Parathyroid adenoma (tissue), 2 donors: ENCODE measurements at regions not wholly inside any gene's neighbourhood (a gene's known extent, or its start where the extent isn't known, plus 50 kb on each side); places are given as distances from the start of the nearest gene placed in this dataset.

ENCODE experiments used
- H2AFZ ChIP-seq: fragments of 300-600 bp; sonication (generic); one replicate; pipeline ENCODE4 v1.7.0; 2017; ENCODE audit warnings: antibody characterized with exemption, mild to moderate bottlenecking
- H3K27ac ChIP-seq: fragments of 300-600 bp; sonication (generic); one replicate; pipeline ENCODE4 v1.7.0; 2017
- H3K27me3 ChIP-seq: fragments of 300-600 bp; sonication (generic); one replicate; pipeline ENCODE4 v1.7.0; 2017; ENCODE audit warnings: low read length; ENCODE audit not compliant: control insufficient read depth, insufficient read depth
- H3K36me3 ChIP-seq: fragments of 300-600 bp; sonication (generic); one replicate; pipeline ENCODE4 v1.7.0; 2017; ENCODE audit warnings: low read length; ENCODE audit not compliant: control insufficient read depth, insufficient read depth
- H3K4me1 ChIP-seq: fragments of 300-600 bp; sonication (generic); one replicate; pipeline ENCODE4 v1.7.0; 2017; ENCODE audit warnings: control low read depth
- H3K4me2 ChIP-seq: fragments of 300-600 bp; sonication (generic); one replicate; pipeline ENCODE4 v1.7.0; 2017; ENCODE audit warnings: low read length
- H3K4me3 ChIP-seq: fragments of 300-600 bp; sonication (generic); one replicate; pipeline ENCODE4 v1.7.0; 2017; ENCODE audit warnings: low read depth, low read length
- H3K79me2 ChIP-seq: fragments of 300-600 bp; sonication (generic); one replicate; pipeline ENCODE4 v1.7.0; 2017; ENCODE audit warnings: control low read depth
- H3K9ac ChIP-seq: fragments of 300-600 bp; sonication (generic); one replicate; pipeline ENCODE4 v1.7.0; 2017; ENCODE audit warnings: mild to moderate bottlenecking
- H3K9me3 ChIP-seq: fragments of 300-600 bp; sonication (generic); one replicate; pipeline ENCODE4 v1.7.0; 2017; ENCODE audit warnings: low read length; ENCODE audit not compliant: control insufficient read depth
- TF ChIP-seq, protein P1 (sequence below): fragments of 300-600 bp; sonication (generic); IDR thresholded peaks from one replicate; pipeline ENCODE4 v1.7.0; 2017; ENCODE audit warnings: antibody characterized with exemption, mild to moderate bottlenecking
- donor health status: primary hyperparathyroidism.

DNA sequence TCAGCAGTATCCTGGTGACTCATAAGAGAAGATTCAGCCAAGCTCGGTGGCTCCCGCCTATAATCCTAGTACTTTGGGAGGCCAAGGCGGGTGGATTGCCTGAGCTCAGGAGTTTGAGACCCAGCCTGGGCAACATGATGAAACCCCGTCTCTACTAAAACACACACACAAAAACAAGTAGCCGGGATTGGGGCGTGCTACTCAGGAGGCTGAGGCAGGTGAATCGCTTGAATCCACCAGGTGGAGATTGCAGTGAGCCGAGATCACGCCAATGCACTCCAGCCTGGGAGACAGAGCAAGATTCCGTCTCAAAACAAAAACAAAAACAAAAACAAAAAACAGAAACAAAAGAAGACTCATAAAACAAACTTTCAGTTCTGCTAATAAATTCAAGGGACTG is 551.1 kb upstream of the POT1 start:
- H3K4me3 ChIP-seq = no peak overlapping the region
- no peaks in the 10 kb centered on the region for H3K36me3 ChIP-seq
- H2AFZ ChIP-seq = no peak overlapping the region
- no peak overlapping the region for H3K4me2 ChIP-seq
- H3K4me1 ChIP-seq = no peaks in the 10 kb centered on the region
- H3K79me2 ChIP-seq = no peaks in the 10 kb centered on the region
- no peaks in the 10 kb centered on the region for H3K27me3 ChIP-seq
- TF ChIP-seq, protein P1, sequence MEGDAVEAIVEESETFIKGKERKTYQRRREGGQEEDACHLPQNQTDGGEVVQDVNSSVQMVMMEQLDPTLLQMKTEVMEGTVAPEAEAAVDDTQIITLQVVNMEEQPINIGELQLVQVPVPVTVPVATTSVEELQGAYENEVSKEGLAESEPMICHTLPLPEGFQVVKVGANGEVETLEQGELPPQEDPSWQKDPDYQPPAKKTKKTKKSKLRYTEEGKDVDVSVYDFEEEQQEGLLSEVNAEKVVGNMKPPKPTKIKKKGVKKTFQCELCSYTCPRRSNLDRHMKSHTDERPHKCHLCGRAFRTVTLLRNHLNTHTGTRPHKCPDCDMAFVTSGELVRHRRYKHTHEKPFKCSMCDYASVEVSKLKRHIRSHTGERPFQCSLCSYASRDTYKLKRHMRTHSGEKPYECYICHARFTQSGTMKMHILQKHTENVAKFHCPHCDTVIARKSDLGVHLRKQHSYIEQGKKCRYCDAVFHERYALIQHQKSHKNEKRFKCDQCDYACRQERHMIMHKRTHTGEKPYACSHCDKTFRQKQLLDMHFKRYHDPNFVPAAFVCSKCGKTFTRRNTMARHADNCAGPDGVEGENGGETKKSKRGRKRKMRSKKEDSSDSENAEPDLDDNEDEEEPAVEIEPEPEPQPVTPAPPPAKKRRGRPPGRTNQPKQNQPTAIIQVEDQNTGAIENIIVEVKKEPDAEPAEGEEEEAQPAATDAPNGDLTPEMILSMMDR = no peak
- no peak overlapping the region for H3K9ac ChIP-seq
- no peaks in the 10 kb centered on the region for H3K9me3 ChIP-seq
- no peak overlapping the region for H3K27ac ChIP-seq

DNA sequence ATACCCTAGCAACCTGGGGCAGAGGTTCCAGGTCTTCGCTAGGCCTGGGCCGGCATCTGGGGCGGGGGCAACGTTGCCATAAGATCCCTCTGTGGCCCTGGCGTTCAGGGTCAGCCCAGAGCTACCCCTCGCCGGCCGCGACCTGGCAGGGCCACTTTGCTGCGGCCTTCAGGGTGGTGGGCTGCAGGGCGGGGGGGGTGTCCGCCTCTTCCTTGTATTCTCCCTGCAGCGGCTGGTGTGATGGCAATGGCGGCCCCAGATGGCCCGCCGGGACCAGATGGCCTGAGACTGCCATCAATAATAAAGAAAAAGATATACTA is 539.2 kb upstream of the POT1 start:
- Histone ChIP-seq H3K27ac (no peak overlapping the region), H3K9ac (no peak overlapping the region), H3K36me3 (no peaks in the 10 kb centered on the region), H2AFZ (no peak overlapping the region), H3K79me2 (no peaks in the 10 kb centered on the region), H3K4me2 (no peak overlapping the region), H3K4me3 (no peak overlapping the region), H3K27me3 (no peaks in the 10 kb centered on the region), H3K9me3 (no peaks in the 10 kb centered on the region), H3K4me1 (no peaks in the 10 kb centered on the region)
- TF ChIP-seq, protein P1 = no peak

DNA sequence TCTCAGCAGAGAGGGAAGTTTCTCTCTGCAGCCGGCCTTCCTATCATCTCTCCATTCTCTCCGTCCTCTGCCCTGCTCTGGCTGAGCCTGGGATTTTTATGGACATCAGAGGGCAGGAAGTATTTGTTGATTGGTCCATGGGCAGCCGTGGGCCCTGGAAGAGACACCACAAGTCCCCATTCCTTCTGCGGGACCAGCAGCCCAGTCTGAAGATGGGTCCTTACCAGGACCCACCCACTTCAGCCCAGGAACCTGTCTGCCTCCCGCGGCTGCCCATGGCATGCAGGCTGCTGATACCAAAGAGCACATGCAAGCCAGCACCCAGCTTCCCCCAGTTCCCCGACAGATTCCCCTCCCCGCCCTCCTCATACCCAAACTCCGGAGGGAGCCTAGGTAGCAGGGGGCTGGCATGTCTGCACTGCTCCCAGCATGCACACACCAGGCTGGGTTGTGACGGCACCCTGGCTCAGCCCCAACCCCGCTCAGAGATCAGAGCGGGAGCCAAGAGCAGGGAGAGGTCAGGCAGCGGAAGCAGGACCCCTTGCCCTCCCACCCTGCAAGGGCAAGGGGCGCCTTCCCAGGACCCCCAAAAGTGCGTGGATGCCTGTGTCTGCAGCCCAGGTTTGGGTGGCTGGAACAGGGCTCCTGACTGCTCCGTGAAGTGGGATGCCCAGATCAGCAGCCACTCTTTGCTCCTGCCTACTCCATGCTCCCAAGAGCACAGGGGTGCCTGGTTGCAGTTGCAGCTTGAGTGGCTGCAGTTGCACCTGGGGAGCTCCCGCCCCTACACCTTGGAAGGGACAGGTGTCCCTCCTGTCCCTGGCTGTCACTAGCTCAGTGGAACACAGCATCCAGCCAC is 538.6 kb upstream of the POT1 start:
- TF ChIP-seq, protein P1 = no peak
- Histone ChIP-seq H3K4me3 (no peak overlapping the region), H3K27me3 (no peaks in the 10 kb centered on the region), H3K9ac (no peak overlapping the region), H3K4me2 (no peak overlapping the region), H3K36me3 (no peaks in the 10 kb centered on the region), H3K27ac (no peak overlapping the region), H2AFZ (no peak overlapping the region), H3K79me2 (no peaks in the 10 kb centered on the region), H3K9me3 (no peaks in the 10 kb centered on the region), H3K4me1 (no peaks in the 10 kb centered on the region)

DNA sequence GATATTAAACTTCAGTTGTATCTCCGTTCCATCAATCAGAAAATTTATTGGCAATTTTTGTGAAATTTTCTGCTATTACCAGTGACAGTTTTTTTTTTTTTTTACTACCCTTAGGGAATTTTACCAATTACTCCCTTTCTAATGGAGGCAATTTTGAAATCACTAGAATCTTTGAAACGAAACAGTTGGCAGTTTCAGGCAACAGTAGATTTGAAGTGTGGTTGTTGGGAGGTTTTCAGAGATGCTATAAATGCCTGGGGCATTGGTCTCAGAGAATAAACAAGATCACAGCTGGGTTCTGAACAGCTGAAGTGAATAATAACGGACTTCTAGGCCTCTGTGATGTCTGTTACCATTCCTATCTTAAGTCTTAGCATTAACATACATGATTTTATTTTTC is 535.9 kb upstream of the POT1 start:
- Histone ChIP-seq H3K36me3 (no peaks in the 10 kb centered on the region), H3K4me2 (no peak overlapping the region), H3K4me3 (no peak overlapping the region), H3K4me1 (no peaks in the 10 kb centered on the region), H3K9me3 (no peaks in the 10 kb centered on the region), H3K27me3 (no peaks in the 10 kb centered on the region), H3K27ac (no peak overlapping the region), H2AFZ (no peak overlapping the region), H3K9ac (no peak overlapping the region), H3K79me2 (no peaks in the 10 kb centered on the region)
- TF ChIP-seq, protein P1 = no peak

DNA sequence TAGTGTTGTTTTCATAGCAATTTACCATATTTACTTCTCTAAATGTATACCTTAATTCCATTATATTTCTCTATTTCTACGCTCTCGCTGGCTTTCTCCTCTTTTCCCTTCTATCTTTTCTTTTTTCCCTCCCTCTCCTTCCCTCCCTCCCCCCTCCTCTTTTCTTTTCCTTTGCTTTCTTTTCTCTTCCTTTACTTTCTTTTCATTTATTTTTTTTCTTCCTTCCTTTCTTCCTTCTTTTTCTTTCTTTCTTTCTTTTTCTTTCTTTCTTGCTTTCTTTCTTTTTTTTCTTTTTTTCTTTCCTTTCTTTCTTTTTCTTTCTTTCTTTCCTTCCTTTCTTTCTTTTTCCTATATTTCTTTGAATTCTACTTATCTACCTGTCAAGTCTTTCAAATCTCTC is 533.0 kb upstream of the POT1 start:
- H3K4me3 ChIP-seq = no peak overlapping the region
- no peaks in the 10 kb centered on the region for H3K4me1 ChIP-seq
- no peak overlapping the region for H3K27ac ChIP-seq
- no peak overlapping the region for H2AFZ ChIP-seq
- no peaks in the 10 kb centered on the region for H3K27me3 ChIP-seq
- TF ChIP-seq, protein P1 = no peak
- no peaks in the 10 kb centered on the region for H3K9me3 ChIP-seq
- no peak overlapping the region for H3K9ac ChIP-seq
- no peaks in the 10 kb centered on the region for H3K79me2 ChIP-seq
- H3K4me2 ChIP-seq = no peak overlapping the region
- H3K36me3 ChIP-seq = no peaks in the 10 kb centered on the region
